ENCODE measurements at regions not wholly inside any gene's neighbourhood (a gene's known extent, or its start where the extent isn't known, plus 50 kb on each side); places are given as distances from the start of the nearest gene placed in this dataset.

GRCh38 chr5:166379517-166379916 is 1911.9 kb upstream of the WWC1 start:
- 59% methylated on average over 10 of the region's 11 CpGs for WGBS (ENCODE audit: insufficient coverage, insufficient replicate concordance, low lambda C conversion rate, missing lambda C conversion rate)
- no peaks in the 10 kb centered on the region for H3K79me2 ChIP-seq (ENCODE audit: control insufficient read depth, insufficient read depth, low read length)
- no peaks in the 10 kb centered on the region for H4K20me1 ChIP-seq (ENCODE audit: control insufficient read depth, insufficient read depth)
- H3K4me2 ChIP-seq (ENCODE audit: control insufficient read depth, insufficient read depth): no peak overlapping the region
- ATAC-seq (no peak), DNase-seq (ENCODE audit: low read depth, low spot score) (no peak), FAIRE-seq (no peak)
- no peak overlapping the region for H2AFZ ChIP-seq (ENCODE audit: control insufficient read depth, low read depth, low read length)
- no peak overlapping the region for H3K27ac ChIP-seq (ENCODE audit: control insufficient read depth, insufficient read depth)
- ChIA-PET CTCF (no interaction called here), RAD21 (ENCODE audit: unreplicated experiment) (no interaction called here), POLR2A (no interaction called here), SMC1A (ENCODE audit: uncharacterized antibody, unreplicated experiment) (interaction anchor here (1.4 kb wide), 1 partner anchor 10 kb away, joined by 4 read pairs; no protein-coding TSS in a partner anchor)
- intact Hi-C loops (cut with micrococcal nuclease; ENCODE audit: unreplicated experiment): no loop called here
- H3K9me3 ChIP-seq (replicated peaks; ENCODE audit: control insufficient read depth, insufficient read depth, low read length): no peaks in the 10 kb centered on the region
- in situ Hi-C loops (cut with MboI): no loop called here
- no peak overlapping the region for H3K4me3 ChIP-seq
- no TSS peak for BruUV-seq (replicated peaks)
- H3K4me1 ChIP-seq (ENCODE audit: control insufficient read depth, insufficient read depth, low read length): no peaks in the 10 kb centered on the region
- no peaks in the 10 kb centered on the region for H3K36me3 ChIP-seq (ENCODE audit: control insufficient read depth in 2 of 2, insufficient read depth in 2 of 2, low read length in 1 of 2)
- no peak overlapping the region for H3K9ac ChIP-seq (ENCODE audit: control insufficient read depth, insufficient read depth, low read length)
- H3K27me3 ChIP-seq (replicated peaks in 1 of 2; ENCODE audit: control insufficient read depth in 2 of 2, insufficient read depth in 2 of 2, low read length in 1 of 2): no peaks in the 10 kb centered on the region
- TF ChIP-seq, protein P1, sequence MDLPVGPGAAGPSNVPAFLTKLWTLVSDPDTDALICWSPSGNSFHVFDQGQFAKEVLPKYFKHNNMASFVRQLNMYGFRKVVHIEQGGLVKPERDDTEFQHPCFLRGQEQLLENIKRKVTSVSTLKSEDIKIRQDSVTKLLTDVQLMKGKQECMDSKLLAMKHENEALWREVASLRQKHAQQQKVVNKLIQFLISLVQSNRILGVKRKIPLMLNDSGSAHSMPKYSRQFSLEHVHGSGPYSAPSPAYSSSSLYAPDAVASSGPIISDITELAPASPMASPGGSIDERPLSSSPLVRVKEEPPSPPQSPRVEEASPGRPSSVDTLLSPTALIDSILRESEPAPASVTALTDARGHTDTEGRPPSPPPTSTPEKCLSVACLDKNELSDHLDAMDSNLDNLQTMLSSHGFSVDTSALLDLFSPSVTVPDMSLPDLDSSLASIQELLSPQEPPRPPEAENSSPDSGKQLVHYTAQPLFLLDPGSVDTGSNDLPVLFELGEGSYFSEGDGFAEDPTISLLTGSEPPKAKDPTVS (IDR thresholded peaks at IDR 0.05; ENCODE audit: low read depth, low read length): no peak
- no peak for TF ChIP-seq BHLHE40 (IDR thresholded peaks at IDR 0.05; ENCODE audit: borderline replicate concordance in 1 of 2, low read depth in 2 of 2, low read length in 1 of 2)
- no peak for TF ChIP-seq CEBPZ (IDR thresholded peaks at IDR 0.05; ENCODE audit: low read depth, low read length)
- TF ChIP-seq BACH1 (IDR thresholded peaks at IDR 0.05; ENCODE audit: borderline replicate concordance): no peak
- TF ChIP-seq ZNF217 (IDR thresholded peaks at IDR 0.05): no peak
- TF ChIP-seq SREBF2 (IDR thresholded peaks at IDR 0.05; ENCODE audit: low read length): no peak
- TF ChIP-seq, protein P2, sequence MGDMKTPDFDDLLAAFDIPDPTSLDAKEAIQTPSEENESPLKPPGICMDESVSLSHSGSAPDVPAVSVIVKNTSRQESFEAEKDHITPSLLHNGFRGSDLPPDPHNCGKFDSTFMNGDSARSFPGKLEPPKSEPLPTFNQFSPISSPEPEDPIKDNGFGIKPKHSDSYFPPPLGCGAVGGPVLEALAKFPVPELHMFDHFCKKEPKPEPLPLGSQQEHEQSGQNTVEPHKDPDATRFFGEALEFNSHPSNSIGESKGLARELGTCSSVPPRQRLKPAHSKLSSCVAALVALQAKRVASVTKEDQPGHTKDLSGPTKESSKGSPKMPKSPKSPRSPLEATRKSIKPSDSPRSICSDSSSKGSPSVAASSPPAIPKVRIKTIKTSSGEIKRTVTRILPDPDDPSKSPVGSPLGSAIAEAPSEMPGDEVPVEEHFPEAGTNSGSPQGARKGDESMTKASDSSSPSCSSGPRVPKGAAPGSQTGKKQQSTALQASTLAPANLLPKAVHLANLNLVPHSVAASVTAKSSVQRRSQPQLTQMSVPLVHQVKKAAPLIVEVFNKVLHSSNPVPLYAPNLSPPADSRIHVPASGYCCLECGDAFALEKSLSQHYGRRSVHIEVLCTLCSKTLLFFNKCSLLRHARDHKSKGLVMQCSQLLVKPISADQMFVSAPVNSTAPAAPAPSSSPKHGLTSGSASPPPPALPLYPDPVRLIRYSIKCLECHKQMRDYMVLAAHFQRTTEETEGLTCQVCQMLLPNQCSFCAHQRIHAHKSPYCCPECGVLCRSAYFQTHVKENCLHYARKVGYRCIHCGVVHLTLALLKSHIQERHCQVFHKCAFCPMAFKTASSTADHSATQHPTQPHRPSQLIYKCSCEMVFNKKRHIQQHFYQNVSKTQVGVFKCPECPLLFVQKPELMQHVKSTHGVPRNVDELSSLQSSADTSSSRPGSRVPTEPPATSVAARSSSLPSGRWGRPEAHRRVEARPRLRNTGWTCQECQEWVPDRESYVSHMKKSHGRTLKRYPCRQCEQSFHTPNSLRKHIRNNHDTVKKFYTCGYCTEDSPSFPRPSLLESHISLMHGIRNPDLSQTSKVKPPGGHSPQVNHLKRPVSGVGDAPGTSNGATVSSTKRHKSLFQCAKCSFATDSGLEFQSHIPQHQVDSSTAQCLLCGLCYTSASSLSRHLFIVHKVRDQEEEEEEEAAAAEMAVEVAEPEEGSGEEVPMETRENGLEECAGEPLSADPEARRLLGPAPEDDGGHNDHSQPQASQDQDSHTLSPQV (IDR thresholded peaks at IDR 0.05): no peak
- TF ChIP-seq CBX5 (IDR thresholded peaks at IDR 0.05; ENCODE audit: low read depth): no peak
- no peak for TF ChIP-seq SREBF1 (IDR thresholded peaks at IDR 0.05; ENCODE audit: low read length)
- TF ChIP-seq ESRRA (IDR thresholded peaks at IDR 0.05; ENCODE audit: low read length): no peak
- TF ChIP-seq BRCA1 (IDR thresholded peaks at IDR 0.05; ENCODE audit: low read depth, low read length): no peak
- TF ChIP-seq IRF4 (IDR thresholded peaks at IDR 0.05; ENCODE audit: low read depth, low read length): no peak
- TF ChIP-seq, protein P3, sequence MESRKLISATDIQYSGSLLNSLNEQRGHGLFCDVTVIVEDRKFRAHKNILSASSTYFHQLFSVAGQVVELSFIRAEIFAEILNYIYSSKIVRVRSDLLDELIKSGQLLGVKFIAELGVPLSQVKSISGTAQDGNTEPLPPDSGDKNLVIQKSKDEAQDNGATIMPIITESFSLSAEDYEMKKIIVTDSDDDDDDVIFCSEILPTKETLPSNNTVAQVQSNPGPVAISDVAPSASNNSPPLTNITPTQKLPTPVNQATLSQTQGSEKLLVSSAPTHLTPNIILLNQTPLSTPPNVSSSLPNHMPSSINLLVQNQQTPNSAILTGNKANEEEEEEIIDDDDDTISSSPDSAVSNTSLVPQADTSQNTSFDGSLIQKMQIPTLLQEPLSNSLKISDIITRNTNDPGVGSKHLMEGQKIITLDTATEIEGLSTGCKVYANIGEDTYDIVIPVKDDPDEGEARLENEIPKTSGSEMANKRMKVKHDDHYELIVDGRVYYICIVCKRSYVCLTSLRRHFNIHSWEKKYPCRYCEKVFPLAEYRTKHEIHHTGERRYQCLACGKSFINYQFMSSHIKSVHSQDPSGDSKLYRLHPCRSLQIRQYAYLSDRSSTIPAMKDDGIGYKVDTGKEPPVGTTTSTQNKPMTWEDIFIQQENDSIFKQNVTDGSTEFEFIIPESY (IDR thresholded peaks at IDR 0.05): no peak

Measured in GM12878 (cell line).